ENCODE measurements at regions not wholly inside any gene's neighbourhood (a gene's known extent, or its start where the extent isn't known, plus 50 kb on each side); places are given as distances from the start of the nearest gene placed in this dataset.
"Not testable (repeated sequence)": the region's sequence is repeated elsewhere in the genome, so short reads cannot be mapped to it uniquely, and the experiment has no call there.

GRCh38 chr5:123936548-123936947 lies 424.6 kb downstream of the CSNK1G3 start:
- H3K4me3 ChIP-seq (ENCODE audit: low read depth in 1 of 3, low read length in 3 of 3), result no peak overlapping the region
- H3K27ac ChIP-seq (ENCODE audit: low read depth in 1 of 2, low read length in 2 of 2), result no peak overlapping the region
- WGBS, result 89% methylated on average over 4 of the region's 4 CpGs
- no peaks in the 10 kb centered on the region for H3K27me3 ChIP-seq (ENCODE audit: control insufficient read depth in 4 of 4, insufficient read depth in 4 of 4, low read length in 3 of 4)
- TF ChIP-seq REST (IDR thresholded peaks at IDR 0.05) (no peak), HNF4A (conservative IDR thresholded peaks at IDR 0.05) (no peak), ZBTB33 (IDR thresholded peaks at IDR 0.05) (no peak), EGR1 (IDR thresholded peaks at IDR 0.05; ENCODE audit: low read depth in 2 of 2) (no peak), TAF1 (conservative IDR thresholded peaks at IDR 0.05) (no peak), CTCF (IDR thresholded peaks at IDR 0.05; ENCODE audit: low read depth, low read length, missing input control) (no peak), SP1 (IDR thresholded peaks at IDR 0.05) (no peak), FOXA2 (IDR thresholded peaks at IDR 0.05) (no peak), RXRA (IDR thresholded peaks at IDR 0.05) (no peak), MAX (IDR thresholded peaks at IDR 0.05) (no peak), FOXA1 (IDR thresholded peaks at IDR 0.05) (no peak), HNF4G (IDR thresholded peaks at IDR 0.05) (no peak), NR2F2 (IDR thresholded peaks at IDR 0.05) (no peak)
- DNase-seq (ENCODE audit: low spot score), result no peak
- H3K36me3 ChIP-seq (ENCODE audit: control insufficient read depth in 4 of 4, insufficient read depth in 3 of 4, low read depth in 1 of 4, low read length in 3 of 4), result no peaks in the 10 kb centered on the region
- no peak overlapping the region for H3K9ac ChIP-seq (ENCODE audit: low read depth in 1 of 2, low read length in 2 of 2)
- peaks cover 3 to 24% (median 7%) of the 10 kb centered on the region in 4 donors for H3K9me3 ChIP-seq (ENCODE audit: control insufficient read depth in 4 of 4, low read length in 3 of 4)
- no peaks in the 10 kb centered on the region for H3K4me1 ChIP-seq (ENCODE audit: control insufficient read depth in 4 of 4, insufficient read depth in 4 of 4, low read length in 3 of 4)

- WGBS, result 41% methylated on average over 6 of the region's 7 CpGs
- not testable (repeated sequence) for H3K27me3 ChIP-seq (ENCODE audit: control insufficient read depth in 4 of 4, insufficient read depth in 4 of 4, low read length in 3 of 4); H3K4me1 ChIP-seq (ENCODE audit: control insufficient read depth in 4 of 4, insufficient read depth in 4 of 4, low read length in 3 of 4)
These were observed 421.8 kb downstream of the CSNK1G3 start for GRCh38 chr5:123933812-123934211.

More at GRCh38 chr5:123933812-123934211, 421.8 kb downstream of the CSNK1G3 start:
- H3K27ac ChIP-seq (ENCODE audit: low read depth in 1 of 2, low read length in 2 of 2); H3K9ac ChIP-seq (ENCODE audit: low read depth in 1 of 2, low read length in 2 of 2); H3K4me3 ChIP-seq (ENCODE audit: low read depth in 1 of 3, low read length in 3 of 3); DNase-seq (ENCODE audit: low spot score); H3K36me3 ChIP-seq (ENCODE audit: control insufficient read depth in 4 of 4, insufficient read depth in 3 of 4, low read depth in 1 of 4, low read length in 3 of 4): not testable (repeated sequence)
- H3K9me3 ChIP-seq (ENCODE audit: control insufficient read depth in 4 of 4, low read length in 3 of 4), result peaks cover 0 to 24% (median 7%) of the 10 kb centered on the region in 4 donors
